NCI-H524 (cell line): ENCODE measurements at regions not wholly inside any gene's neighbourhood (a gene's known extent, or its start where the extent isn't known, plus 50 kb on each side); places are given as distances from the start of the nearest gene placed in this dataset.
A peak's percentile ranks its signal among the peaks of the same experiment; 100 is the strongest.
"Not testable (repeated sequence)": the region's sequence is repeated elsewhere in the genome, so short reads cannot be mapped to it uniquely, and the experiment has no call there.

Experiments used
- DNase-seq, 2 experiments: peaks; one replicate each; lab custom pipeline; 2025; lab: John Stamatoyannopoulos, UW

- no peak for DNase-seq
Observed at GRCh38 chr4:92234393-92235176, 69.2 kb upstream of the GRID2 start.

GRCh38 chr4:92235731-92236130 is 68.0 kb upstream of the GRID2 start:
- DNase-seq: peak; percentile 5 to 47

GRCh38 chr4:92236877-92237276 is 66.9 kb upstream of the GRID2 start:
- DNase-seq: no peak

GRCh38 chr4:92237559-92237958 is 66.2 kb upstream of the GRID2 start:
- DNase-seq: no peak

- no peak for DNase-seq
Observed at GRCh38 chr4:92241094-92241493, 62.7 kb upstream of the GRID2 start.

GRCh38 chr4:92246384-92246783 is 57.4 kb upstream of the GRID2 start:
- DNase-seq: no peak

- no peak for DNase-seq
Observed at GRCh38 chr4:92249541-92249940, 54.2 kb upstream of the GRID2 start.

- DNase-seq: no peak
Observed at GRCh38 chr4:92251711-92252110, 52.1 kb upstream of the GRID2 start.

GRCh38 chr4:92252358-92252757 is 51.4 kb upstream of the GRID2 start:
- not testable (repeated sequence) for DNase-seq

GRCh38 chr4:92252846-92253245 is 50.9 kb upstream of the GRID2 start:
- no peak for DNase-seq

- no peak for DNase-seq
Observed at GRCh38 chr4:92253550-92253949, 50.2 kb upstream of the GRID2 start.
